ENCODE measurements at regions not wholly inside any gene's neighbourhood (a gene's known extent, or its start where the extent isn't known, plus 50 kb on each side); places are given as distances from the start of the nearest gene placed in this dataset.
"Not testable (repeated sequence)": the region's sequence is repeated elsewhere in the genome, so short reads cannot be mapped to it uniquely, and the experiment has no call there.

DNA sequence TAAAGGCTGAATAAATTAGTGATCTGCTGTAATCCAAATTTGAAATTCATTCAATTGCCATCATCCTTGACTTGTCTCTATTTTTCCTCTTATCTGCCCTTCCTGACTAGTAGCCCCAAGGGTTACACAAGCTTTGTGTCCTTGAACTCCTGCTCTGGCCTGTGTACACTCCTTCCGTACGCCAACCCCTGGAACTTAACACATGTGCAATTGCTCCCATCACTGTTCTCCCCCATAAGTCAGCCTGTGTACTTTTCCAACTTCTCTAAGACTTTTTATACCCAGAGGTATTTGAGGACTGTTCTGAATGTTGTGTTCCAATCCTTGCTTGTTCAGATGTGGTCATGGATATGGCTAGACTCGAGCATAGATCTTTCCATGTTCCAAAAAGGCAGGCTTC, 171.1 kb upstream of the G2E3 start:
- no peak for DNase-seq

DNA sequence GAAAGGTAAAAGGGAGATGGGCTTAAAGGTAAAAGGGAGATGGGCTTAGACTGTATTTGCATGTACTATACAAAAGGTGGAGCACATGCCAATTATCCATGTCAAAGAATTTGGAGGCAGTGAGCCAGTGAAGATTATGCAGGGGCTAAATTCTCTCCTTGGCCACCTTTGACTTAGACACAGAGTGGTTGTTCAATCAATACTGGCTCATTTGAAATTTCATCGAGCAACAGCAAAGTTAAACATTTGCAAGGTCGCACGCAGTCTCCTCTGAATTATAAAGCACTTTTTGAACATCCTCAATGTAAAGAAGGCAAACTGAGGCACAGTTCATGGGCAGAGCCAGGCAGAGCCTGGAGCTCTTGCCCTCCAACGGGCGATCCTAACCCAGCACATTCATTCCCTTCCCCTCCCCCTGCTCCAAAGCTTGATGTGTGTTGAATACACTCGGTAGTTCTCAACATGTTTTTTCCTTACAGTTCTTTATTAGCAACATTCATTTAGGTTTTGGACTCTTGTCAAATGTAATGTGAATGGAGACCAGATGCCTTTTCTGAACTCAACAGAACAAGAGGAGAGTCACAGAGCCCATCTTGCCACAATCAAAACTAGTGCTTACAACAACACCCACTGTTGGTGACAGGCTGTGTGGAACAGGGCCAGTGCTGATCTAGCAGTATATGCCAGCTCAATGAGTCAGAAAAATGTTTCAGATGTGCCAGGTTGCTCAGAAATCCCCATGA, 169.7 kb upstream of the G2E3 start:
- DNase-seq = peak; percentile 8

DNA sequence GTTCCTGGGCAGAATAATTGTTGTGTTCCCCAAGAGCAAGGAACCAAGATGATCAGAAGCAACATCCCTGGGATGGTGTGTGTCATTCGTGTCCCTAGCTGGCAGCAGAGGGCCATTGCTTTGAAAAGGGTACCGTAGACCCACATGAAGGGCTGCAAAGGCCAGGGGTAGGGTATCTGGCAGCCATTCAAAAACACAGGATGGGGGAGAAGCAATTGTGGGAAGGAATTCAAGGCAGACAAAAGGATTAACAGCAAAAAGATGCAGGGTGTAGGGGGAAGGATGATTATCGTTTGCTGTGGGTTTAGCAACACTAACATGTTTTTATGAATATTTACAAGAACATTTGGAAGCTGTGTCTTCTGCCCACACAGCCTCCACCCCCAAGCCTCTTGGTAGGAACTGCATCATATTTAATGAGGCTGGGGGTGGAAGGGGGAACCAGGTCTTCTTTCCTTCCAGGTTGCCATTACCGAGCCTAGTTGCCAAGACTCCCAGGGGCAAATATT, 169.0 kb upstream of the G2E3 start:
- DNase-seq = no peak

DNA sequence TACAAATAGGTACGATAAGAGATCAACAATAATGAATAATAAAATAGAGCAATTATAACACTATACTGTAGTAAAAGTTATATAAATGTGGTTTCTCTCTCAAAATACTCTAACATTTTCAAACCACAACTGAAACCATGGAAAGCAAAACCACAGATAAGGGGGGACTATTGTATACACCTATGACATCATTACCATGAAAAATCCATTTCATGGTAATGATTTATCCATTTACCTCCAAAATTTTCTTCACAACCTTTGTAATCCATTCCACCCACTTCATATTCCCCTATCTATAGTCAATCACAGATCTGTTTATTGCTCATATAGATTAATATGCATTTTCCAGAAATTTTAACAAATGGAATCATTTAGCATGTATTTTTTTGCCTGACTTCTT, 163.9 kb upstream of the G2E3 start:
- DNase-seq = no peak

DNA sequence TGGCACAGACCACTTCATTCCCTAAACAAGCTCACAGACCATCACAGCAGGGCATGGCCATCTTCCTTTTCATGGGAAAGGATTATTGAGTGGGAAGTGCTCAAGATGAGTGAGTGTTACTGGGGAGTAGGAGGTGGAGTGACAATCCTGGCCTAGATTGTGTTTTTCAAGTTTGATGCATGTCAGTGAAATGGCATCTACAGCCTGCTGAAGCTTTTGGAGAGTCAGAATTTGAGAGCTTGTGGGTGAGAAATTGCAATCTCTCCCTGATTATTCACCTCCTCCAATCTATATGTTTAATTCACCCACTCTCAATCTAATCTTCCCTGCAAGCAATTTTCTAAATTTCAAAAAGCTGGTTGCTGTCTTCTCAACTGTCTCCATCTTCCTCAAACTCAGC, 156.1 kb upstream of the G2E3 start:
- DNase-seq = no peak

DNA sequence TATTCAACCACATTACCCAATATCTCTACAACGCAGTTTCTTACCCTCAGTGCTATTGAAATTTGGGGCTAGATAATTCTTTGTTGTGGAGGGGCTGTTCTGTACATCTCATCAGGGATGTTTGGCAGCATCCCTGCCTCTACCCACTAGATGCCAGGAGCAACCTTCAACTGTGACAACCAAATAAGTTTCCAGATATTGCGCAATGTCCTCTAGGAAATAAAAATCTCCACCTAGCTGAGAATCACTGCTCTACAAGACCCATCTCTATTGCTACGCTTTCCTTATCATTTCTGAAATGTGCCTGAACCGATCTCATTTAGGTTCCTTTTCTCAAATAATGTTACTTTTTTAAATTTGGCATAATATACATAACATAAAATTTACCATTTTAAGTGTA, 155.2 kb upstream of the G2E3 start:
- no peak for DNase-seq

DNA sequence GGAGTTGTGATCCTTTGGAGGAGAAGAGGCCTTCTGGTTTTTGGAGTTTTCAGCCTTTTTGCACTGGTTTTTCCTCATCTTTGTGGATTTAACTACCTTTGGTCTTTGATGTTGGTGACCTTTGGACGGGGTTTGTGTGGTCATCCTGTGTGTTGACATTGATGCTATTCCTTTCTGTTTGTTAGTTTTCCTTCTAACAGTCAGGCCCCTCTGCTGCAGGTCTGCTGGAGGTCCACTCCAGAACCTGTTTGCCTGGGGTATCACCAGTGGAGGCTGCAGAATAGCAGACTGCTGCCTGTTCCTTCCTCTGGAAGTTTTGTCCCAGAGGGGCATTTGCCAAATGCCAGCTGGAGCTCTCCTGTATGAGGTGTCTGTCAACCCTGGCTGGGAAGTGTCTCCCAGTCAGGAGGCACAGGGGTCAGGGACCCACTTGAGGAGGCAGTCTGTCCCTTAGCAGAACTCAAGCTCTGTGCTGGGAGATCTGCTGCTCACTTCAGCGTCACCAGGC, 149.4 kb upstream of the G2E3 start:
- DNase-seq = not testable (repeated sequence)

DNA sequence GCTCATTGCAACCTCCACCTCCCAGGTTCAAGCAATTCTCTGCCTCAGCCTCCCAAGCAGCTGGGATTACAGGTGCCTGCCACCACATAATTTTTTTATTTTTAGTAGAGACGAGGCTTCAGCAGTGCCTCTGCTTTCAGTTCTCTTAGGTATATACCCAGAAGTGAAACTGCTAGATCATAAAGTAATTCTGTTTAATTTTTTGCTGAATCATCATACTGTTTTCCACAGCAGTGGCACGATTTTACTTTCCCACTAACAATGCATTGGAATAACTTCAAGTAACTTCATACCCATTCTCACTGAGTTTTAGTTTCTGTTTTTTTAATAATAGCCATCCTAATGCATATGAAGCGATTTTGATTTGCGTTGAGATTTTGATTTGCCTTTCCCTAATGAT, 148.0 kb upstream of the G2E3 start:
- no peak for DNase-seq

DNA sequence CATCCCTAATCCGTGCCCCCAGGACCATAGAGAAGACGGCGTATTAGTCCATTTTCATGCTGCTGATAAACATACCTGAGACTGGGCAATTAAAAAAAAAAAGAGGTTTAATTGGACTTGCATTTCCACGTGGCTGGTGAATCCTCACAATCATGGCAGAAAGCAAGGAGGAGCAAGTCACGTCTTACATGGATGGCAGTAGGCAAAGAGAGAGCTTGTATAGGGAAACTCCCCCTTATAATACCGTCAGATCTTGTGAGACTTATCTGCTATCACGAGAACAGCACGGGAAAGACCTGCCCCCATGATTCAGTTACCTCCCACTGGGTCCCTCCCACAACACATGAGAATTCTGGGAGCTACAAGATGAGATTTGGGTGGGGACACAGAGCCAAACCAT, 145.8 kb upstream of the G2E3 start:
- not testable (repeated sequence) for DNase-seq

DNA sequence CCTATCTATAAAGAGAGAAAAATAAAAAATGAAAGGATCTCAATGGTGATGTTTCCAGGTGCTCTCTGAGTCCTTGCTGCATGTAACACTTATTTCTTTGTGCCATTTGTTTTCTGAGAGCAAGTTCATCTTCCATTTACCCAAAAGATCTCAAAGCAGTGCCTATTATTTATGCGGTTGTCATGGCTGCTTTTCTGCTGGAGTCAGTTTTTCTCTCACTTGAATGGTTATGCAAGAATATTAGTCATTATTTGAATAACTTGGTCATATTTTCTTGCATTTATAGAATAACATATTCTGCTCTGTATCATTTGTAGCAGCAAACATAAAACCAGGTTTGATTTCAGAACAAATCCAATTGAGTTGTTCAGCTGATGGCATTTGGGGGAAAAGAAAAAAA, 141.8 kb upstream of the G2E3 start:
- no peak for DNase-seq

DNA sequence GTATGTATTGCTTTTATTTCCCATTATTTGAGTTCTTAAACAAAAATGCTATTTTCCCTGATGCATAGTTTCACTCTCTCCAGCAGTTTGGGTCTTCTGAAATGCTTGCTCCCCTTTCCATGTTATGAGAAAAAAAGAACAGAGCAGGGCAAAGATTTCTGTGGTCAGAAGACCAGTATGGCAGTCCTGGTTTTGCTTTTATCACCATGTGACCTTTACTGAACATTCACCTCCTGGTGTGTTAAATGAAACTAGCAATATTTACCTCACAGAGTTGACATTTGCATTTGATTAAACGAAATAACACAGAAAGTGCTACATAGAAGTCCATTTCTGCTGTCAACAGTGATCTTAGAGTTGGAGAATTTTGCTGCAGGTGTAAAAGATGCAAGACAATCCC, 141.0 kb upstream of the G2E3 start:
- no peak for DNase-seq

DNA sequence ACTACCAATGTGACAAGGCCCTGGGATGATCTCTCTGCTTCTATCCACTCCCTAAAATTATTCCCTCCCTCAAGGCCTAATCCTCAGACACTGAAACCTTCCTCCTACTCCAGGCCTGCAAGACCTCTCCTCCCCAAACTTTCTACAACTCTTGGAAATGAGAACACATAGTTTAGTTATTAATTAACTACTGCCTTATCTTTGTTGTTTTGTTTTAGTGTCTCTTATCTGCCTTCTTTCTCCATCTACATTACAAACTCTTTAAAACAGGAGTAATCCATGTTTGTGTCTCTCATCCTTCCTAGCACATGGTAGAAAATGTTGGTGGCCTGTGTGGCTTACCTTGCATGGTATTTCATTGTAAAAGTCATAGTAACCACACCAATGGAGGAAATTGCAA, 139.9 kb upstream of the G2E3 start:
- DNase-seq = no peak

DNA sequence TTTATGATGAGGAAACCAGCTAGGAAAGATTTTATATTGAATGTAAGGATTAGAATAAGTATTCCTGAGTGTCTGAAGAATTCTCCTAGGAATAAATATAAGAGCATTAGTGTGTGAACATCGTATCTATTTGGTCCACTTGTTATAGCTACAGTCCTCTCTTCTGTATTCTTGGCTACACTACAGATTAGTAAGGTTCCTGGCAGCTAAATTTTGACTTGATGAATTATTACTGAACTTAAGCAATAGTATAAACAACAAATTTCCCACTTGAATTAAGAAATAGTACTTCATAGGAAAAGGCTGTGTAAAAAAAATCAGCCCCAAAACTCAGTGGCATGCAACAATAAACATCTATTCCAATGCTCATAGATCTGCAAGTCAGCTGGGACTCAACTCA, 138.4 kb upstream of the G2E3 start:
- no peak for DNase-seq

DNA sequence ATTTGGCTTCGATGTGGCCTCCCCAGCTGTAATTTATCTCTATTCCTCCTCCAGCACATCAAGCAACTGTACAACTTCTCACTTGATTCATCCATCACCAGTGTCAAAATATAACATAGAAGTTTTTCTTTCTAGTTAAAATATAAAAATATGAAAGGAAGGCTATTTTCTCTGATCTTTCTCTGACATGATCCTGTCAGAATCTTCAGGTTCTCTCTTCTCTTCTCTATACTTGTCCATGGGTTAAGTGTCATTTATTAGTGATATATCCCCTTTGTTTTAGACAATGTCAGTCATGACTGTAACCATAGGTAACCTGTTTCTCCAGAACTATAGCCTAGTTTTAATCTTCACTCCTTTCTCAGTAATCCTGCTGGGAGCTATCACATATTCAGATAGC, 132.5 kb upstream of the G2E3 start:
- DNase-seq = no peak

DNA sequence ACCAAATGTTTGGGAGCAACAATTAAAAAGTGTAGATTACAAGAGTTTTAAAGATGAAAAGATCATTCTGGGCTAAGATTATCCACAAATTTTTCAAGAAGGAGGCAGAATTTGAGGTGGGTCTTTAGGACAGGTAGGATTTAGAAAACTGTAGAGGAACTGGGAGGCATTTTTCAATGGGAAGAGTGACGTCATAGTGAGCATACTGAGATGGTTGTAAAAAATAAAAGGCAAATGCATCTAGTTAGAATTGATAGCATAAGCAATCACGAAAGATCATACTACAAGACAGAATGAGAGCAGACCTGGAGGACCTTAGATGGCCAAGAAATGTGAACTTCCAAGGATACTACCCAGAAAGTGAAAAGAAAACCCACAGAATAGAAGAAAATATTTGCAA, 131.6 kb upstream of the G2E3 start:
- DNase-seq = no peak

DNA sequence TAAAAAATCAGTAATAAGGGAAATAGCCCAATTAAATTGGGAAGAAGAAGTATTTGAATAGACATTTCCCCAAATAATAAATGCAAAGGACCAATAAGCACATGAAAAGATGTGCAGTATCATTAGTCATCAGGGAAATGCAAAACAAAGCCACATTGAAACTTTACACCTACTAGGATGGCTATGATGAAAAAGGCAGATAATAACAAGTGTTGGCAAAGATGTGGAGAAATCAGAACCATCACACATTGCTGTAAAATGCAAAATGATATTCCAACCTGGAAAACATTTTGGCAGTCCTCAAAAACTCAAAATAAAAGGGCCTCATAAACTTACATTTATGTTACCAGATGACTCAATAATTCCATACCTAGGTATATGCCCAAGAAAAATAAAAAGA, 131.1 kb upstream of the G2E3 start:
- no peak for DNase-seq

DNA sequence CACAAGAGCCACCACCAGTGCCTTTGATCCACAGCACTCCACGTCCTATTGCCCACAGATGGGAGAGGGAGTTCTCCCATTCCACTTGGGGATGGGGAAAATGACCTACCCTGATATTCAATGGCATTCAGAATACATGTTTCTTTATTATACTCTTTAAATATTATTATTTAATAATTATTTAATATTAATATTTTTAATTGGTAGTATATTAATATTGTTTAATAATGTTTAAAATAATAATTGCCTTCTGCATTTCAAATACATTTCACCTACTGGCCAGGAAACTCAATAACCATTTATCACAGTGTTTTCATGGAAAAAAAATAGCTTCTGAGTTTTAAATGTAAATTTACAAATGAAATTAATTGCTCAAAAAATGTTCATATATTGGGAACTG, 127.4 kb upstream of the G2E3 start:
- no peak for DNase-seq

DNA sequence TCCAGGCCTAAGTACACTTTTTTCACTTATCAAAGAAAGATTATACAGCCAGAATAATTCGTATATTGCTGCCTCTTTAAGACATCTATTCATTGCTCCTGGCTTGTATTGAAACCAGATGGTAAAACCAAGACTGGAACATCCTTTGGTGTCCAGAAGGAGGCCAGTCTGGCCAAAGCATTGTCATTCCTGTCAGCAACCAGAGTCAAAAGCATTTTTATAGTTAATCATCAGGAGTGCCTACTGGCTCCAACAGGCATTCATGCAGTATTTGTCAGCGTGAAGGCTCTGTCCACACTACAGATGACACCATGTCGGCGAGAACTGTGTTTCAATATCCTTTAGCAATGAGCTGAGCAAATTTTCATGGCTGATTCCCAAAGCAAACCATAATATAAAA, 118.0 kb upstream of the G2E3 start:
- no peak for DNase-seq

DNA sequence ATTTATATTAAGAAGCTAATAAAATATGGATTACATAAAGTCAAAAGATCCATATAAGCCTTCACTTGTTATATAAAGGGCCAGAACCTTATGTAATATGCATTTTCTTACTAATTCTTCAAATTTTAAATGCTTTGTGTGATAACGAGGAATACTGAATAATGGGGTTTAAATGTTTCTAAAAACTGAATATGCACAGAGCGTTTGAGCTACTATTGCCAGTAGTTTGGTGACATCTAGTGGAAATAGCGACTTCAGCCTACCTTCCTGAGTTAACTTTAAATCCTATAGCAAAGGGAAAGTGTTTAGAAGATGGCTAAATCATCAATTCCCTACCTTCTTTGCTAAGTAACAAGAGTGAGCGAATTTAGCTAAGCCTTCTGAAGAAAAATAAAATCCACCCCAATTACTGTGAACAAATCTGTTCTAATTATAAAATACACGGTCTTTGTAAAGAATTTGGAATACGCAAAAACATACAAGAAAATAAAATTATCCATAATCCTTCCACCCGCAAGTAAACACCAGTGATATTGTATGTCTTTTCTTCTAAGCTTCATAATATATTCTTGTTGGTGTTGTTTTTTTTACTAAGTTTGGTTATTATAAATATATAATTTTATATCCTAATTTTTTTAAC, 115.5 kb upstream of the G2E3 start:
- DNase-seq = peak; percentile 12

DNA sequence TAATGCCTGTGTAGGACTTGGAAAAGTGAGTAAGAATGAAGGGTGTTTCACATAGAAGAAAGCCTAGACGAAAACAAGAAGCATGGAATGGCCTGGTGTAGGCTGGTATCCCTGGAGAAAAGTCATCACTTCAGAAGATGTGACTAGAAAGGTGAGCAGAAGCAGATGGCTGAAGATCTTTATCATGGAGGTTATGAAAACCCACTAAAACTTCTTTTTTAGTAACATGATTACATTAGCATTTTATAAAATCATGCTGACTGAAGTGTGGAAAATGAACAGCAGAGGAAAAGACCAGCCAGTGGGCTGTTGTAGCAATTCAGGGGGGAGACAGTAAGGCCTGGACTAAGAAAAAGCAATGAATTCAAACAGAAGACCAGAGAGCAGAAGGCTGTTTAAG, 114.5 kb upstream of the G2E3 start:
- DNase-seq = no peak

DNA sequence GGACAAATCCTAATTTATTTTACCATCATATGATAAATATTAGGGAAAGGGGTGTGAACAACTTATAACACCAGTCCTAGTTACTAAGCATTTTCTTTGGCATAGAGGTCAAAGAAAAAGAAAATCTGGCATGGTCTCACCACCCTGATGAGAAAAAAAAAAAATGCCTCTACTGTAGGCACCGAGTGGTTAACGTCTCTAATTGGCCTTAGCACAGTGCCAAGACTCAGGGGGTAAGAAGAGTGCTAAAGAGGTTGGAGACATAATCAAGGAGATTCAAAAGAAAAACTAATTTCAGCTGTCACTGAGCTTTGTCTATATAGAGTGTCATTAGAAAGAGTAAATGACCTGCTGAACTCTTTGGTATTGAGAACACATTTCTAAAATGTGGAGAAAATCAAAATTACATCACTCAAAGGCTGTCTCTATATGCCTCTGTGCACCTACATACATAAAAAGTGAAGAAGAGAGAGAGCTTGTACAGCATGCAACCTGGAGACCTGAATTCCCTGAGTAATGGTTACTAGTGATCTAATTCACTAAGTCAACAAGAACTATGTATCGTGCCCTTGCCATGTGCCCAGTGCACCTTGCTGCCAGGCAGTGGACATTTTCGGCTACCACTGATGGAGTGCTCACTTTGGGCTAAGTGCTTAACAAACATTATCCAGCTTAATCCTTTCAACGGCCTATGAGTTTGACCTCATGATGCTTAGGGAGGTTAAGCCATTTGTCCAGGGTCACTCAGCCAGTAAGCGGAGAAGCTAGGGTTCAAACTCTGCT, 113.8 kb upstream of the G2E3 start:
- DNase-seq = no peak

DNA sequence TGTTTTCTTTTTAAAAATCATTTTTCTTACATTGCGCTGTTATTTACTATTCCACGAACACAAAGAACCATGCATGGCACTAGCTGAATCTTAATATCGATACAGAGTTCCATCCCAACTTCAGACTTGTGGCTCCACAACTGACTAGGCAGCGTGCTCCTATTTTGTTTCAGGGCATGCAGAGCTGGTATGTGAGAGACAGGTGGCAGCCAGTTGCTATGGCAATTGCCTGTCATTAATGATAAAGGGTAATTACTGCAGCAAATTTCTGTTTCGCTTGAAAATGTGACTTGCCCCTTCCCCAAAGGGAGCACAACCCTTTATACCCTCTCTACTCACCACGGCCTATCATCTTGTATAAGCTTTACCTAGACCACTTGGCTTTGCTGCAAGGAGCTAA, 113.1 kb upstream of the G2E3 start:
- DNase-seq = no peak

DNA sequence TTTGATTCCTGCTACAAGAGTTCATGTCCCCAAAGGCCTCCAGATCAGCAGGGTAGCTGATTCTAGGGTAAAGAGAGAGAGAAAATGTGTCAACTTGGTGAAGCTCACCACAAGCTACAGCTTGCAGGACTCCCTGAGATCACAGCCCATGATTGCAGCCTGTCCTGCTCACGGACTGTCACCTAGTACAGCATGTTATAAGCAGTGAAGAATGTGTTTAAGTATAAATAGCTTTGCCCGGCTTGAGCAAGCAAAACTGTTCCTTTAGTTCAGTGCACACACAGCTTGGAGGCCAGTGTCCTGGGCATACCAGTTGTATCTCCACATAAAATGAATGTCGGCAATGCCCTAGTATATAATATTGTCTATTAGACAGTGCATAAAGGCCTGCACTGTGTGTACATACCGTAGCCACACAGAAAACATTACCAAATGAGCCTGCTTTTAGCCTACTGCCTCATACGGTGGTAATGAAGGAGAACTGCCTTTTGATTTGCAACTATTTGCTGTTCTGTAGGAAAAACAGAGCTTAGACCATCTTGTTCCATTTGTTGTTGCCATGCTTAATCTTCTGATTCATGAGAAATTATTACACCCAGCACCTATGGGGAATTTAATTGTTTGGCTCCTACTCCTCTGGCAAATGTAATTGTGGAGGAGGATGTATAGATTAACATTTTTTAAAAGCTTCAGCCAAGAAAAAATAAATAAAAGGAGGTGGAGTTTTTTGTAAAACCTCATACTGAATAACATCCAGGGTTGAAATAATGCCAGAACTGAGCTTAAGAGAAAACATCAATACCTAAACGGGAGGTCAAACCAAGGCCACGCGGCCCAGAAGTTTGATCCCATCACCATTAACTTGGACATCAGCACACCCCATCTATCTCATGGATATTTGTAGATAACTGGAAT, 108.1 kb upstream of the G2E3 start:
- DNase-seq = no peak

Measured in kidney glomerular epithelial cell (primary cell).